Smooth muscle cell (in vitro differentiated cells): ENCODE measurements at regions not wholly inside any gene's neighbourhood (a gene's known extent, or its start where the extent isn't known, plus 50 kb on each side); places are given as distances from the start of the nearest gene placed in this dataset.

Source experiments
- DNase-seq: peaks from one replicate; lab custom pipeline; 2025; ENCODE audit not compliant: unreplicated experiment; lab: John Stamatoyannopoulos, UW
- H2AFZ ChIP-seq: fragments of 200-600 bp; sonication (generic); 2 replicates; pipeline ENCODE4 v1.6.0; 2016; ENCODE audit warnings: antibody characterized with exemption, low read depth, mild to moderate bottlenecking
- H3F3A ChIP-seq: fragments of 200-600 bp; sonication (generic); 2 replicates; pipeline ENCODE4 v1.6.0; 2017; ENCODE audit warnings: antibody characterized with exemption, low read depth
- H3K27ac ChIP-seq: fragments of 200-600 bp; sonication (generic); 2 replicates; pipeline ENCODE4 v1.5.1; 2016; ENCODE audit warnings: low read depth, mild to moderate bottlenecking
- H3K27me3 ChIP-seq: fragments of 200-600 bp; sonication (generic); 2 replicates; pipeline ENCODE4 v1.6.1; 2016; ENCODE audit warnings: low read depth, mild to moderate bottlenecking
- H3K36me3 ChIP-seq: fragments of 200-600 bp; sonication (generic); 2 replicates; pipeline ENCODE4 v1.5.1; 2016; ENCODE audit warnings: low read depth
- H3K4me1 ChIP-seq: fragments of 200-600 bp; sonication (generic); 2 replicates; pipeline ENCODE4 v1.5.1; 2016; ENCODE audit warnings: low read depth
- H3K4me2 ChIP-seq: fragments of 200-600 bp; sonication (generic); 2 replicates; pipeline ENCODE4 v1.6.0; 2016; ENCODE audit warnings: mild to moderate bottlenecking
- H3K4me3 ChIP-seq: fragments of 200-600 bp; sonication (generic); 2 replicates; pipeline ENCODE4 v1.5.1; 2016; ENCODE audit warnings: mild to moderate bottlenecking
- H3K79me2 ChIP-seq: fragments of 200-600 bp; sonication (generic); 2 replicates; pipeline ENCODE4 v1.6.0; 2016; ENCODE audit warnings: low read depth, mild to moderate bottlenecking
- H3K9ac ChIP-seq: fragments of 200-600 bp; sonication (generic); 2 replicates; pipeline ENCODE4 v1.6.0; 2016; ENCODE audit warnings: low read depth
- H3K9me3 ChIP-seq: fragments of 200-600 bp; sonication (generic); replicated peaks from 2 replicates; pipeline ENCODE4 v1.5.1; 2016; ENCODE audit warnings: low read depth
- H4K20me1 ChIP-seq: fragments of 200-600 bp; sonication (generic); 2 replicates; pipeline ENCODE4 v1.6.0; 2016; ENCODE audit warnings: low read depth
- CTCF ChIP-seq: fragments of 200-600 bp; sonication (generic); IDR thresholded peaks from 2 replicates; pipeline ENCODE4 v1.5.1; 2017; ENCODE audit warnings: borderline replicate concordance, mild to moderate bottlenecking, antibody characterized with exemption; ENCODE audit not compliant: insufficient read depth, poor library complexity, severe bottlenecking
- WGBS: methylation state at CpG from one replicate; pipeline ENCODE4 v1.1.7; 2016; ENCODE audit warnings: low lambda C conversion rate; 5-methylcytosine and 5-hydroxymethylcytosine counted together

GRCh38 chr18:51943281-51943680, 396.7 kb upstream of the DCC start:
- H2AFZ ChIP-seq = no peak overlapping the region
- H3K27me3 ChIP-seq = no peaks in the 10 kb centered on the region
- no peak overlapping the region for H3K4me2 ChIP-seq
- no peaks in the 10 kb centered on the region for H3F3A ChIP-seq
- H3K4me3 ChIP-seq = no peak overlapping the region
- no peaks in the 10 kb centered on the region for H3K79me2 ChIP-seq
- no peak for TF ChIP-seq CTCF
- no peaks in the 10 kb centered on the region for H3K9me3 ChIP-seq
- no peaks in the 10 kb centered on the region for H4K20me1 ChIP-seq
- no peaks in the 10 kb centered on the region for H3K36me3 ChIP-seq
- H3K4me1 ChIP-seq = no peaks in the 10 kb centered on the region
- 85% methylated on average over 1 of the region's 1 CpG for WGBS
- no peak overlapping the region for H3K27ac ChIP-seq
- DNase-seq = no peak
- no peak overlapping the region for H3K9ac ChIP-seq

GRCh38 chr18:51946946-51947345, 393.1 kb upstream of the DCC start:
- Histone ChIP-seq H3K27ac (no peak overlapping the region), H3K4me2 (no peak overlapping the region), H3K9me3 (no peaks in the 10 kb centered on the region), H3K4me3 (no peak overlapping the region), H3K36me3 (no peaks in the 10 kb centered on the region), H3K79me2 (no peaks in the 10 kb centered on the region), H3K9ac (no peak overlapping the region), H3K4me1 (no peaks in the 10 kb centered on the region), H4K20me1 (no peaks in the 10 kb centered on the region), H2AFZ (no peak overlapping the region), H3F3A (peaks cover 3% of the 10 kb centered on the region), H3K27me3 (no peaks in the 10 kb centered on the region)
- 83% methylated on average over 4 of the region's 4 CpGs for WGBS
- TF ChIP-seq CTCF = no peak
- no peak for DNase-seq

- 41% methylated on average over 2 of the region's 2 CpGs for WGBS
- H3K27me3 ChIP-seq = no peaks in the 10 kb centered on the region
- H3K4me1 ChIP-seq = no peaks in the 10 kb centered on the region
- no peak overlapping the region for H2AFZ ChIP-seq
- H3K4me3 ChIP-seq = no peak overlapping the region
- H3K79me2 ChIP-seq = no peaks in the 10 kb centered on the region
- H3F3A ChIP-seq = peaks cover 9% of the 10 kb centered on the region
- H3K36me3 ChIP-seq = no peaks in the 10 kb centered on the region
- no peaks in the 10 kb centered on the region for H4K20me1 ChIP-seq
- no peak for DNase-seq
- no peaks in the 10 kb centered on the region for H3K9me3 ChIP-seq
- TF ChIP-seq CTCF = no peak
- H3K9ac ChIP-seq = no peak overlapping the region
- no peak overlapping the region for H3K4me2 ChIP-seq
- H3K27ac ChIP-seq = no peak overlapping the region
Observed at GRCh38 chr18:51952844-51953243, 387.2 kb upstream of the DCC start.

GRCh38 chr18:51953521-51953920, 386.5 kb upstream of the DCC start:
- Histone ChIP-seq H3K9ac (no peak overlapping the region), H3K27ac (no peak overlapping the region), H3K27me3 (no peaks in the 10 kb centered on the region), H3K4me1 (no peaks in the 10 kb centered on the region), H3K36me3 (no peaks in the 10 kb centered on the region), H3K9me3 (no peaks in the 10 kb centered on the region), H2AFZ (no peak overlapping the region), H3F3A (peaks cover 9% of the 10 kb centered on the region), H3K4me3 (no peak overlapping the region), H3K4me2 (no peak overlapping the region), H4K20me1 (no peaks in the 10 kb centered on the region), H3K79me2 (no peaks in the 10 kb centered on the region)
- TF ChIP-seq CTCF = no peak
- DNase-seq = no peak
- WGBS = 71% methylated on average over 3 of the region's 3 CpGs
